ENCODE measurements at regions not wholly inside any gene's neighbourhood (a gene's known extent, or its start where the extent isn't known, plus 50 kb on each side); places are given as distances from the start of the nearest gene placed in this dataset.
"Not testable (repeated sequence)": the region's sequence is repeated elsewhere in the genome, so short reads cannot be mapped to it uniquely, and the experiment has no call there.

GRCh38 chr4:103268746-103269145 lies 70.6 kb upstream of the CENPE start:
- no peaks in the 10 kb centered on the region for H3K4me1 ChIP-seq (ENCODE audit: control insufficient read depth, insufficient read depth, low read length)
- DNase-seq (ENCODE audit: low read depth, low spot score), result no peak

GRCh38 chr4:103264905-103265304 lies 66.8 kb upstream of the CENPE start:
- no peak for DNase-seq (ENCODE audit: low read depth, low spot score)
- no peaks in the 10 kb centered on the region for H3K27me3 ChIP-seq (ENCODE audit: control insufficient read depth, insufficient read depth, low read length)
- H3K27ac ChIP-seq (ENCODE audit: low read length), result no peak overlapping the region
- WGBS (ENCODE audit: insufficient coverage, insufficient read length), result no CpG with 5 or more reads among the region's 1 CpG
- no peaks in the 10 kb centered on the region for H3K4me1 ChIP-seq (ENCODE audit: control insufficient read depth, insufficient read depth, low read length)
- no peaks in the 10 kb centered on the region for H3K9me3 ChIP-seq (ENCODE audit: control insufficient read depth, insufficient read depth, low read length)
- no peak overlapping the region for H3K4me3 ChIP-seq (ENCODE audit: low read length)
- H3K36me3 ChIP-seq (ENCODE audit: control insufficient read depth, insufficient read depth, low read length), result no peaks in the 10 kb centered on the region

More at GRCh38 chr4:103268746-103269145, 70.6 kb upstream of the CENPE start:
- H3K36me3 ChIP-seq (ENCODE audit: control insufficient read depth, insufficient read depth, low read length), result no peaks in the 10 kb centered on the region
- no peak overlapping the region for H3K4me3 ChIP-seq (ENCODE audit: low read length)
- H3K9me3 ChIP-seq (ENCODE audit: control insufficient read depth, insufficient read depth, low read length), result no peaks in the 10 kb centered on the region
- no peak overlapping the region for H3K27ac ChIP-seq (ENCODE audit: low read length)
- H3K27me3 ChIP-seq (ENCODE audit: control insufficient read depth, insufficient read depth, low read length), result no peaks in the 10 kb centered on the region

GRCh38 chr4:103256068-103256467 lies 57.9 kb upstream of the CENPE start:
- not testable (repeated sequence) for H3K27ac ChIP-seq (ENCODE audit: low read length); DNase-seq (ENCODE audit: low read depth, low spot score); H3K36me3 ChIP-seq (ENCODE audit: control insufficient read depth, insufficient read depth, low read length); H3K4me1 ChIP-seq (ENCODE audit: control insufficient read depth, insufficient read depth, low read length); H3K4me3 ChIP-seq (ENCODE audit: low read length); H3K9me3 ChIP-seq (ENCODE audit: control insufficient read depth, insufficient read depth, low read length); H3K27me3 ChIP-seq (ENCODE audit: control insufficient read depth, insufficient read depth, low read length)
- no CpG with 5 or more reads among the region's 16 CpGs for WGBS (ENCODE audit: insufficient coverage, insufficient read length)

Data from iPS DF 6.9 (cell line).